GM18520 (cell line): ENCODE measurements at regions not wholly inside any gene's neighbourhood (a gene's known extent, or its start where the extent isn't known, plus 50 kb on each side); places are given as distances from the start of the nearest gene placed in this dataset.
"Not testable (repeated sequence)": the region's sequence is repeated elsewhere in the genome, so short reads cannot be mapped to it uniquely, and the experiment has no call there.

Experiments used
- ATAC-seq: cut with Tn5 transposase; IDR thresholded peaks from one replicate; pipeline ENCODE4 v1.9.1; 2021; ENCODE audit not compliant: unreplicated experiment

GRCh38 chr4:181874602-181875001 is 368.6 kb upstream of the TENM3 start:
- no peak for ATAC-seq

GRCh38 chr4:181877329-181877848 is 365.8 kb upstream of the TENM3 start:
- ATAC-seq: no peak

GRCh38 chr4:181890031-181890430 is 353.2 kb upstream of the TENM3 start:
- no peak for ATAC-seq

GRCh38 chr4:181890911-181891310 is 352.3 kb upstream of the TENM3 start:
- no peak for ATAC-seq

- ATAC-seq: no peak
These were observed 346.6 kb upstream of the TENM3 start for GRCh38 chr4:181896614-181897013.

GRCh38 chr4:181897935-181898334 is 345.3 kb upstream of the TENM3 start:
- no peak for ATAC-seq

- not testable (repeated sequence) for ATAC-seq
These were observed 340.8 kb upstream of the TENM3 start for GRCh38 chr4:181902404-181902803.

GRCh38 chr4:181905708-181906107 is 337.5 kb upstream of the TENM3 start:
- ATAC-seq: no peak

GRCh38 chr4:181908168-181908567 is 335.0 kb upstream of the TENM3 start:
- no peak for ATAC-seq

- ATAC-seq: no peak
These were observed 333.8 kb upstream of the TENM3 start for GRCh38 chr4:181909368-181909767.

GRCh38 chr4:181911420-181911819 is 331.8 kb upstream of the TENM3 start:
- no peak for ATAC-seq

GRCh38 chr4:181933471-181933870 is 309.7 kb upstream of the TENM3 start:
- ATAC-seq: no peak

- no peak for ATAC-seq
These were observed 304.6 kb upstream of the TENM3 start for GRCh38 chr4:181938631-181939030.

- no peak for ATAC-seq
These were observed 303.8 kb upstream of the TENM3 start for GRCh38 chr4:181939199-181939945.

GRCh38 chr4:181944527-181944926 is 298.7 kb upstream of the TENM3 start:
- no peak for ATAC-seq

- no peak for ATAC-seq
These were observed 296.3 kb upstream of the TENM3 start for GRCh38 chr4:181946902-181947301.

GRCh38 chr4:181948839-181949382 is 294.3 kb upstream of the TENM3 start:
- ATAC-seq: no peak

- ATAC-seq: no peak
These were observed 293.4 kb upstream of the TENM3 start for GRCh38 chr4:181949704-181950312.

- no peak for ATAC-seq
These were observed 292.7 kb upstream of the TENM3 start for GRCh38 chr4:181950372-181951127.

GRCh38 chr4:181951265-181951664 is 291.9 kb upstream of the TENM3 start:
- no peak for ATAC-seq

- ATAC-seq: no peak
These were observed 290.7 kb upstream of the TENM3 start for GRCh38 chr4:181952478-181952877.
